NCI-H510A (cell line): ENCODE measurements at regions not wholly inside any gene's neighbourhood (a gene's known extent, or its start where the extent isn't known, plus 50 kb on each side); places are given as distances from the start of the nearest gene placed in this dataset.
"Not testable (repeated sequence)": the region's sequence is repeated elsewhere in the genome, so short reads cannot be mapped to it uniquely, and the experiment has no call there.

Experiments used
- DNase-seq: peaks from one replicate; lab custom pipeline; 2025; lab: John Stamatoyannopoulos, UW

- no peak for DNase-seq
Measured at GRCh38 chr10:123378302-123378701, 224.1 kb downstream of the BUB3 start.

GRCh38 chr10:123379156-123379555 lies 225.0 kb downstream of the BUB3 start:
- DNase-seq: no peak

GRCh38 chr10:123380491-123381085 lies 226.4 kb downstream of the BUB3 start:
- no peak for DNase-seq

GRCh38 chr10:123381224-123381623 lies 227.0 kb downstream of the BUB3 start:
- DNase-seq: no peak

- no peak for DNase-seq
Measured at GRCh38 chr10:123382491-123382890, 228.3 kb downstream of the BUB3 start.

GRCh38 chr10:123385508-123386080 lies 231.4 kb downstream of the BUB3 start:
- no peak for DNase-seq

- no peak for DNase-seq
Measured at GRCh38 chr10:123389520-123389919, 235.3 kb downstream of the BUB3 start.

- DNase-seq: no peak
Measured at GRCh38 chr10:123390332-123390731, 236.1 kb downstream of the BUB3 start.

- DNase-seq: no peak
Measured at GRCh38 chr10:123390874-123391273, 236.7 kb downstream of the BUB3 start.

GRCh38 chr10:123391275-123392028 lies 237.2 kb downstream of the BUB3 start:
- DNase-seq: no peak

GRCh38 chr10:123392182-123392963 lies 238.2 kb downstream of the BUB3 start:
- no peak for DNase-seq

GRCh38 chr10:123393170-123393569 lies 239.0 kb downstream of the BUB3 start:
- DNase-seq: no peak

- no peak for DNase-seq
Measured at GRCh38 chr10:123394382-123394781, 240.2 kb downstream of the BUB3 start.

GRCh38 chr10:123395234-123395633 lies 241.0 kb downstream of the BUB3 start:
- not testable (repeated sequence) for DNase-seq

- DNase-seq: no peak
Measured at GRCh38 chr10:123395906-123396305, 241.7 kb downstream of the BUB3 start.

- DNase-seq: no peak
Measured at GRCh38 chr10:123398180-123398591, 244.0 kb downstream of the BUB3 start.

GRCh38 chr10:123398756-123399155 lies 244.6 kb downstream of the BUB3 start:
- DNase-seq: no peak

GRCh38 chr10:123399276-123399839 lies 245.2 kb downstream of the BUB3 start:
- no peak for DNase-seq

GRCh38 chr10:123402021-123402420 lies 247.8 kb downstream of the BUB3 start:
- no peak for DNase-seq

GRCh38 chr10:123402656-123403055 lies 248.5 kb downstream of the BUB3 start:
- no peak for DNase-seq

GRCh38 chr10:123404357-123404756 lies 250.2 kb downstream of the BUB3 start:
- DNase-seq: no peak

GRCh38 chr10:123408660-123409059 lies 254.5 kb downstream of the BUB3 start:
- no peak for DNase-seq
